Stimulated activated CD4-positive, alpha-beta T cell treated with anti-CD3 and anti-CD28 coated beads, Interleukin-15, amount 100 ng/mL, for 24 hours (primary cell): ENCODE measurements at regions not wholly inside any gene's neighbourhood (a gene's known extent, or its start where the extent isn't known, plus 50 kb on each side); places are given as distances from the start of the nearest gene placed in this dataset.
"Not testable (repeated sequence)": the region's sequence is repeated elsewhere in the genome, so short reads cannot be mapped to it uniquely, and the experiment has no call there.

Source experiments
- DNase-seq: peaks from one replicate; pipeline ENCODE4 v3.0.0-alpha.2; 2020

DNA sequence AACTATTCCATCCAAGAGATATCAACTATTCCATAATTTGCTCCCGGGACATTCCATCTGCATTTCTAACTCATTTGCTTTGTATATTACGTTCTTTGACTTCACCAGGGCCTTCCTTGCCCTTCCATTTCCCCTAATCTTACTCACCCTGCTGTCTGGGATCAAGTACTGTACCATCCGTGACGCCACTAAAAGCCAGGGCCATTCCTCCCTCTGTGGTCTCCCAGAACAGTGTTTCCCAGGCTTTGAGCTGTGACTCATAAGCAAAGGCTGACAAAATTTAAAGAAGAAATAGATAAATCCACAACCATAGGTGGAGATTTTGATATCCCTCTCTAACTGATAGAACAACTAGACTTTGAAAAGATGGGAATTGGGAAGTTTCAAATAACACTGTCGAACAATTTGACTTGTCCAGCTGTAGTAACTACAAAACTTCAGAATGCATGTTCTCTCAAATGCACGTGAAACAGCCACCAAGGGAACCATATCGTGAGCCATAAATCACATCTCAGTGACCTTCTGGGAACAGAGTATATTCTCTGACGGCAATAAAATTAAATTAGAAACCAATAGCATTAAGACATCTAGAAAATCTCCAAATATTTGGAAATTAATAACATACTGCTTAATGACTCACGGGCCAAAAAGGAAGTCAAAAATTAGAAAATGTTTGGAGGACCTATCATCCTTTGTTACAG lies 501.0 kb downstream of the SETD4 start:
- no peak for DNase-seq

GRCh38 chr21:35556536-35556935 lies 503.8 kb downstream of the SETD4 start:
- DNase-seq: no peak

GRCh38 chr21:35552483-35552882 lies 503.4 kb upstream of the RUNX1 start:
- not testable (repeated sequence) for DNase-seq

DNA sequence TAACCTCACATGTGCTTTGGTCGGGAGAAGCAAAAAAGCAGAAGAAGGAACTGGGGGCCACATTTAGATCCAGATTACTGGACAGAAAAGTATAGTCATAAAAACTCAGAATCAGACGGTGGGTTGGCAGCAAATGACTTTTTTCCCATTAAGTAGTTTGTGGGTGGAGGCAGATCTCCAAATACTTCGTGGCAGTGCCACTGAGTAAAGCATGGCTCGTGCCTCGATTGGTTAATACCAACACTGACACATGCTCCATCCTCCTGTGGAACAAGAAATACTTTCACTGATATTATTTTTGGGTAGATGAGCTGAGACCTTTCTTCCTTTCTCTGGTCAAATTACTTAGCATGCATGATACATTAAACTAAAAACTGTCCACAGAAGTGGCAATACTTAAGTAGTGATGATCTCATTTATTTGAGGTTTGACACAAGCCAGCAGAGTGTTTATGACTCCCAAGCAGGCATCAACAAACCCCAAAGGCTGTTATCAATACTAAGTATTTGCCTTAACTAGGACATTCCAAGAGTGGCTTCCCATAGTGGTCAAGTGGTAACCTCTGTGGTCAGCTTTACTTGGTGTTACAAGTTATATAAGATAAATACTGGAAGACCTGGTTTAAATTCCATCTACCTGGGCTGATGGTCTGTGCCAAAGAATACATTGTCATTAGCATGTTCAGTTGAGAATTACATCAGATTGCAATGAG lies 500.0 kb upstream of the RUNX1 start:
- no peak for DNase-seq

DNA sequence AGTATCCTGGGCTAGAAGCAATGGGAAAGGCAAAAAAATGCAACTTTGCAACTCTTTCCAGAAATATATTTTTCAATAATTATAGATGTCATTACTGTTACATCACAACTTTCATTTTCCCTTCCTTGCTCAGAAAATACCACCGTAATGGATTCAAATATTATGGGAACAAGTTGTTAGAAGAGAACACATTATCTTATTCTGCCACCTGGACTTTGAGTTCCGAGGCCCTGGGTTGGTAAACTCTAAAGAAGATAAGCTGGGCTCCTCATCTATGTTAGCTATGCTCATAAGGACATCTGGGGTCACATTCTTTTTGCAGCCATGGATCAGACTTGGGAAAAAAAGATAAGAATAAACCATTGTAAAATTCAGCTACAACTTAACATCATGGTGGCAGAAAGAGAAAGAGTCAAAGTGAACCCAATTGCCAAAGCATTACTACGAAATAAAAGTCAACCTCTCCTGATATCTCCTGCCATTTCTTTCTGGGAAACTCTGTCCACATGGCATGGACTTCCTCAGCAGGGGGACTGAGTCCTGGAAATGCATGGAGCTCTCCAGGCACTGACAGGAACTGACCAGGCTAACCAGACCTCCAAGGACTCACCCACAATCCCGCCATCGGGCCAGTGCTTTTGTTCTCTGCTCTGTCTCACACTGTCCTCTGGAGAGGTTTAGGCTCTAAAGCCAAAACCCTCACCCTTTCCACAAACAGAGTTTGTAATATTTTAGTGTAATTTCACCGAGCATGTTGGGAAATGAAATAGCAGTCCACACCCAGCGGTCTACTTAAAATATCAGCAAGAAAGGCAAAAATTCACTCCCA lies 499.1 kb upstream of the RUNX1 start:
- no peak for DNase-seq

- no peak for DNase-seq
Observed at GRCh38 chr21:35543746-35544145, 494.6 kb upstream of the RUNX1 start.

GRCh38 chr21:35540950-35541638 lies 492.0 kb upstream of the RUNX1 start:
- no peak for DNase-seq

- DNase-seq: no peak
Observed at GRCh38 chr21:35538386-35538785, 489.3 kb upstream of the RUNX1 start.

- DNase-seq: no peak
Observed at GRCh38 chr21:35537604-35538003, 488.5 kb upstream of the RUNX1 start.

DNA sequence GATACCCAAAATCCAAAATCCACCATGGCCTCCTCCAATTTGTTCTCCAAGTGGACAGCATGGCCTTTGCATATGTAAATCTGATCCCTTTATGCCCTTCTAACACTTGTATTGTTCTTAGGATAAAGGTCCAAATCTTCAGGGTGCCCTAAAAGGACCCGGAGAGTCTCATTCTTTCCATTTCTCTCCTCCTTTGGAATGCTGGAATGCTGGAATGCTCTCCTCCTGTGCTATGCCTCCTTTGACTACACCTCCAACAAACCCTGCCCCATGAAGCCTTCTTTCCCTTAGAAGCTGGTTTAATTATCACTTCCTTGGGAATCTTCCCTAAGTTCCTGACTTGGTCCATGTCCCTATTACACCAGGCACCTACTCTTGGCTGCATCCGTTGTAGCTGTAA lies 484.8 kb upstream of the RUNX1 start:
- DNase-seq: no peak

DNA sequence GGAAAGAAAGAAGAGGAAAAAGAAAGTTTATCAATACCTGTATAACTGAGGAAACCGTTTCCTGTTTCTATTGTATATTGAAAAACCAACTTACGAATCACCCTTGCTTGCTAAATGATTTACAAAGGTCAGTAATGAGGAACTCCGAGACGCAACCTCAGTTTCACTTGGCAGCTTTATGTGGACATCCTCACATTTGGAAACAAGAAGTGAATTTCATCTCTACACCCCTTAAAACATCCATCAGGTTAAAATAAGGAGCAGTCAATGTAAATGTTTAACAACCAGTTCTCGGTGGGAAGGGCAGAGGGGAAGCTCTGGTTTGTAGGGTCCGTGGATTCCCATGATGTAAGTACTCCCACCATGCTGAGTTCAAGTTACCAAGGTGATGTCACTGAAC lies 481.7 kb upstream of the RUNX1 start:
- DNase-seq: no peak

DNA sequence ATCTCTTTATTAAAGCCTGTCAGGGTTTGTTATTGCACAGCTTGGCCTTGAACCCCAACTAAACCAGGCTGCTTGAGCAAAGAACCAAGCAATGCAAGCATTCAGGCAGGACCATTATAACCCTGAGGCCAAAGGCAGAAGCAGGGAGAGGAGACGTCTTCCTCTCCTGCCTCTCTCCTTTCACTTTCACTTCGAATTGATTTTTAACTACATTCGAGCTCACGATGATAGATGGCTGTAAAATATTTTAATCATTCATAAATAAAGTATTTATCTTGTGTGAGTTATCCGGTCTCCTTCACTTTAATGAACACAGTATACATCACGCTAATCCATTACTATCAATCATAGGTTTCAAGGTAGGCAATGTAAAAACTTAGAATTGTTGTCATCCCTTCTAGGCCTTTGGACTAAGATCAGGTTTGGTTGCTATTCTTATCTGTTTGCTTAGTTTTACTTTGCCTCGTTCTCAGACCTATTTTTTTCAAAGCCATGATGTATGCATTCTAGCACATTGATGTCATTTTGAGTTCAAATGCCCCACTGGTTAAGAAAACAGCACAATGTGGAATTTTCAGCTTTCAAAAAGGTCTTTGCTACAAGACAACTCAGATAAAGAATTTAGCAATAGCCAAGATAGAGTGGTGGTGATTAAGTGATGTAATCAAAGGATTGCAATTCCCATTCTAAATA lies 480.2 kb upstream of the RUNX1 start:
- DNase-seq: no peak

DNA sequence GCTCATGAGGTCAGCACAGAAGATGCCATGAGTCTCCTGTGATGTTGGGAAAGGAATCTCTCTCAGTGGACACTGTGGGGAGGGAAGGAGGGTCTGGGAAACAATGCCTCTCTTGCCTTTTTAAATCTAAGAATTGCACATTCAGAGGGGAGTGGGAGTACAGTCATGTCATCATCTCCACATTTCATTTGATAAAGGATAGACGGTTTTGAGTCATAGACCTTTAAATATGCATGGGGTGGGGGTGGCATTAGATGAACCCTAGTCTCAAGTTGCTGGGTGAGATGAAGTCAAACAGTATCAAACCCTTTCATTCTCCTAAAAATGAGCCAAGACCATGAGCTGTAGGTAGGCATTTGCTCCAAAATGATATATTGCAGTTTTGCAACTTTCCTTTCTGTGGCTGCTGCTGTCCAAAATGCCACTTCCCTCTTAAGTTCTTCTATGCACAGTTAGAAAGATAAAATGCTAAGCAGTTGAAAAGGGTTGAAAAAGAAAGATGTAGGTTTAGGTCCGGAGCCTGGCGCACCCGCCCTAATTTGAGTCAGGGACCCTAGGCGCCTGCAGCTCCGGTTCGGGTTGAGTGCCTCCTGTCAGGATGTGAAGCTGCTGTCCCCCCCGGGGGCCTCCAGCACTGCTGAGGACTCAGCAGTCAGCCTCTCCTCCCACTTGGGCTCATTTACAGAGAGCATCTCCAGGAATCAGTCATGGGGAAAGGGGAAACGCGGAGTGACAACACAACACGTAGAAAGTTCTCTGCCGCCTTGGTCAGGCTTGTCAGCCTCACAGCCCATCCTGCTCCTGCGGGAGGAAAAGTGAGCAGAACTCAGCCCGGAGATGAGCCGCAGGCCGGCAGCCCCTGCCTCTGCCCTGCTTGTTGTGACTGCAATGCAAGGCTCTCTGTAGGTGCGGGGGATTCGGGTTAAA lies 479.3 kb upstream of the RUNX1 start:
- peak; percentile 62 for DNase-seq

DNA sequence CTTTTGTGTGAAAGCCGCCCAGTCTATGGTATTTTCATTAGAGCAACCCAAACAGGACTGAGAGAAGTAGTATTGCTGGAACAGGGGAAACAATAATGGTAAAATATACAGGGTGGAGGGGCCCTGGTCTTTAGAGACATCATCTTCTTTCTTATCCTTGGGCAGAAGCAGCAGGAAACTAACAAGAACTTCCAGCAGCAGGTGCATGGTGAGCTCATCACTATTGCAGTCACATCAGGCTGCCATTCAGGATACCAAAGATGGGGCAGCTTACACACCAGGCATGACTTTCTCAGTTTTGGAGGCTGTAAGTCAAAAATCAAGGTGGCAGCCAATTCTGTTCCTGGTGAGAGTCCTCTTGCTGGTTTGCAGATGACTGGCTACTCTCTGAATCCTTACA lies 478.3 kb upstream of the RUNX1 start:
- no peak for DNase-seq

- peak; percentile 16 for DNase-seq
Observed at GRCh38 chr21:35525443-35525842, 476.3 kb upstream of the RUNX1 start.

GRCh38 chr21:35521852-35522505 lies 472.9 kb upstream of the RUNX1 start:
- DNase-seq: no peak

DNA sequence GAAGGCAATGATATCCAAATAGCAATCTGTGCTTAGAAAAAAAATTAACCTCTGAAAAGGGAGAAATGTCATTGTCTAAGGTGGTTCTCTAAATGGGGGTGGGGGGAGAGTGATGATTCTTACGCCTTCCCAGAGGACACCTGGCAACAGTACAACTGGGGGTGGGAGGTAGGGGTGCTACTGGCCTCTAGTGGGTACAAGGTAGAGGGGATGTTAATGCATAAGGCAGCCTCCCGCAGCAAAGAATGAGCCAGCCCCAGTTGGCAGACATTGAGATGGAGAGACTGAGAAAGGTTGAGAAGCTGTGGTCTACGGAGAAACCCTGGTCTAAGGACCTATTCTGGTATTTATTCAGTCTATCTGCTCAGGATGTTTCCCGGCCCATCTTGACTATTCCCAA lies 472.2 kb upstream of the RUNX1 start:
- DNase-seq: no peak

DNA sequence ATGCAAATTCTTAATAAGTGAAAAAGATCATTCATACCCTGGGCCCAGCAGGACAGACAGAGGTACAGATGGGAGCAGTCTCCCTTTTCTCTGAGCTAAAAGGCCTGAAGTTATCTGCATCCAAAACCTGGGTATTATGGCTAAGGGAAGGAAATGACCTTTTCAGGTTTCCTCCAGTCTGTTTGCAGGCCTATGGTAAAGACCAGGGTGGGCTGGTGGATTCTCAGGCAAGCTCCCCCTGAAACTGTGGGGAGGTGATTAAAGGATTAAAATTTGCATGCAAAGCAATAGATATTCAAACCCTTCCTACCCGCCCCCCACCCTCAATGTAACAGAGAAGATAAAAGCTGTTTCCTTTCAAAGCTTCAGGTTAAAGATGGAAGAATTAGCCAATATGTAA lies 471.8 kb upstream of the RUNX1 start:
- DNase-seq: no peak

GRCh38 chr21:35520302-35520701 lies 471.2 kb upstream of the RUNX1 start:
- no peak for DNase-seq

GRCh38 chr21:35517865-35518264 lies 468.8 kb upstream of the RUNX1 start:
- DNase-seq: no peak

DNA sequence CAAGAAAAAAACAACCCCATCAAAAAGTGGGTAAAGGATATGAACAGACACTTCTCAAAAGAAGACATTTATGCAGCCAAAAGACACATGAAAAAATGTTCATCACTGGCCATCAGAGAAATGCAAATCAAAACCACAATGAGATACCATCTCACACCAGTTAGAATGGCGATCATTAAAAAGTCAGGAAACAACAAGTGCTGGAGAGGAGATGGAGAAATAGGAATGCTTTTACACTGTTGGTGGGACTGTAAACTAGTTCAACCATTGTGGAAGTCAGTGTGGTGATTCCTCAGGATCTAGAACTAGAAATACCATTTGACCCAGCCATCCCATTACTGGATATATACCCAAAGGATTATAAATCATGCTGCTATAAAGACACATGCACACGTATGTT lies 467.2 kb upstream of the RUNX1 start:
- DNase-seq: not testable (repeated sequence)
